ENCODE measurements at regions not wholly inside any gene's neighbourhood (a gene's known extent, or its start where the extent isn't known, plus 50 kb on each side); places are given as distances from the start of the nearest gene placed in this dataset.
"Not testable (repeated sequence)": the region's sequence is repeated elsewhere in the genome, so short reads cannot be mapped to it uniquely, and the experiment has no call there.

GRCh38 chr4:135418353-135418752, 1216.8 kb upstream of the PABPC4L start:
- Histone ChIP-seq H3K27ac (no peak overlapping the region), H3K4me3 (IDR thresholded peaks at IDR 0.05; ENCODE audit: insufficient read depth, low read depth, low read length) (no peak overlapping the region), H3K79me2 (ENCODE audit: insufficient read depth, low read depth) (no peaks in the 10 kb centered on the region), H3K9ac (no peak overlapping the region), H3K36me3 (ENCODE audit: insufficient read depth) (no peaks in the 10 kb centered on the region), H2AFZ (ENCODE audit: low read depth) (no peak overlapping the region), H4K20me1 (ENCODE audit: insufficient read depth) (no peaks in the 10 kb centered on the region), H3K4me2 (no peak overlapping the region), H3K4me1 (ENCODE audit: low read depth, poor library complexity, severe bottlenecking) (no peaks in the 10 kb centered on the region), H3K27me3 (ENCODE audit: insufficient read depth, low read depth) (no peaks in the 10 kb centered on the region)
- peak; percentile 55 for TF ChIP-seq CTCF (conservative IDR thresholded peaks at IDR 0.05; ENCODE audit: low read depth, low read length)

- no peak overlapping the region for H3K27ac ChIP-seq
- no peaks in the 10 kb centered on the region for H3K27me3 ChIP-seq (ENCODE audit: insufficient read depth, low read depth)
- H3K4me3 ChIP-seq (IDR thresholded peaks at IDR 0.05; ENCODE audit: insufficient read depth, low read depth, low read length): no peak overlapping the region
- H3K36me3 ChIP-seq (ENCODE audit: insufficient read depth): no peaks in the 10 kb centered on the region
- H4K20me1 ChIP-seq (ENCODE audit: insufficient read depth): no peaks in the 10 kb centered on the region
- no peak overlapping the region for H2AFZ ChIP-seq (ENCODE audit: low read depth)
- TF ChIP-seq CTCF (conservative IDR thresholded peaks at IDR 0.05; ENCODE audit: low read depth, low read length): no peak
- H3K4me2 ChIP-seq: no peak overlapping the region
- no peak overlapping the region for H3K9ac ChIP-seq
- H3K4me1 ChIP-seq (ENCODE audit: low read depth, poor library complexity, severe bottlenecking): no peaks in the 10 kb centered on the region
- no peaks in the 10 kb centered on the region for H3K79me2 ChIP-seq (ENCODE audit: insufficient read depth, low read depth)
Observed at GRCh38 chr4:135412213-135412612, 1210.6 kb upstream of the PABPC4L start.

- Histone ChIP-seq H3K9ac (no peak overlapping the region), H3K36me3 (ENCODE audit: insufficient read depth) (no peaks in the 10 kb centered on the region), H3K27ac (no peak overlapping the region), H4K20me1 (ENCODE audit: insufficient read depth) (no peaks in the 10 kb centered on the region), H3K4me2 (no peak overlapping the region), H3K4me3 (IDR thresholded peaks at IDR 0.05; ENCODE audit: insufficient read depth, low read depth, low read length) (no peak overlapping the region), H3K79me2 (ENCODE audit: insufficient read depth, low read depth) (no peaks in the 10 kb centered on the region), H3K4me1 (ENCODE audit: low read depth, poor library complexity, severe bottlenecking) (no peaks in the 10 kb centered on the region), H3K27me3 (ENCODE audit: insufficient read depth, low read depth) (no peaks in the 10 kb centered on the region), H2AFZ (ENCODE audit: low read depth) (no peak overlapping the region)
- no peak for TF ChIP-seq CTCF (conservative IDR thresholded peaks at IDR 0.05; ENCODE audit: low read depth, low read length)
Observed at GRCh38 chr4:135411251-135411650, 1209.7 kb upstream of the PABPC4L start.

- not testable (repeated sequence) for H4K20me1 ChIP-seq (ENCODE audit: insufficient read depth); H3K27me3 ChIP-seq (ENCODE audit: insufficient read depth, low read depth); H2AFZ ChIP-seq (ENCODE audit: low read depth)
Observed at GRCh38 chr4:135409261-135409660, 1207.7 kb upstream of the PABPC4L start.

GRCh38 chr4:135408109-135408508, 1206.5 kb upstream of the PABPC4L start:
- Histone ChIP-seq H3K36me3 (ENCODE audit: insufficient read depth) (no peaks in the 10 kb centered on the region), H3K27ac (no peak overlapping the region), H3K9ac (no peak overlapping the region), H2AFZ (ENCODE audit: low read depth) (no peak overlapping the region), H3K4me2 (no peak overlapping the region), H3K4me1 (ENCODE audit: low read depth, poor library complexity, severe bottlenecking) (no peaks in the 10 kb centered on the region), H4K20me1 (ENCODE audit: insufficient read depth) (no peaks in the 10 kb centered on the region), H3K27me3 (ENCODE audit: insufficient read depth, low read depth) (no peaks in the 10 kb centered on the region), H3K79me2 (ENCODE audit: insufficient read depth, low read depth) (no peaks in the 10 kb centered on the region), H3K4me3 (IDR thresholded peaks at IDR 0.05; ENCODE audit: insufficient read depth, low read depth, low read length) (no peak overlapping the region)
- no peak for TF ChIP-seq CTCF (conservative IDR thresholded peaks at IDR 0.05; ENCODE audit: low read depth, low read length)

More at GRCh38 chr4:135409261-135409660, 1207.7 kb upstream of the PABPC4L start:
- not testable (repeated sequence) for H3K4me3 ChIP-seq (IDR thresholded peaks at IDR 0.05; ENCODE audit: insufficient read depth, low read depth, low read length); H3K9ac ChIP-seq; H3K4me2 ChIP-seq; H3K27ac ChIP-seq; H3K36me3 ChIP-seq (ENCODE audit: insufficient read depth); H3K79me2 ChIP-seq (ENCODE audit: insufficient read depth, low read depth); H3K4me1 ChIP-seq (ENCODE audit: low read depth, poor library complexity, severe bottlenecking)

- not testable (repeated sequence) for H3K4me3 ChIP-seq (IDR thresholded peaks at IDR 0.05; ENCODE audit: insufficient read depth, low read depth, low read length); H3K4me1 ChIP-seq (ENCODE audit: low read depth, poor library complexity, severe bottlenecking); H3K4me2 ChIP-seq; H3K79me2 ChIP-seq (ENCODE audit: insufficient read depth, low read depth); H2AFZ ChIP-seq (ENCODE audit: low read depth); H4K20me1 ChIP-seq (ENCODE audit: insufficient read depth); H3K27ac ChIP-seq; H3K27me3 ChIP-seq (ENCODE audit: insufficient read depth, low read depth); H3K36me3 ChIP-seq (ENCODE audit: insufficient read depth); H3K9ac ChIP-seq
Observed at GRCh38 chr4:135406597-135406996, 1205.0 kb upstream of the PABPC4L start.
